Fibroblast of lung (primary cell): ENCODE measurements at regions not wholly inside any gene's neighbourhood (a gene's known extent, or its start where the extent isn't known, plus 50 kb on each side); places are given as distances from the start of the nearest gene placed in this dataset.

Experiments used
- DNase-seq, 2 donors: peaks; one replicate each; pipeline versions ENCODE4 v3.0.0 to v3.0.0-alpha.2; 2010; ENCODE audit warnings: low read depth in 2 of 2
- H2AFZ ChIP-seq: 2 replicates; pipeline ENCODE4 v1.5.1; 2012; ENCODE audit warnings: low read length, control low read depth, inconsistent platforms
- H3K27ac ChIP-seq: 2 replicates; pipeline ENCODE4 v1.5.1; 2011; ENCODE audit warnings: low read length, control low read depth; ENCODE audit not compliant: insufficient read depth
- H3K27me3 ChIP-seq: 2 replicates; pipeline ENCODE4 v1.5.1; 2011; ENCODE audit warnings: mild to moderate bottlenecking, low read length; ENCODE audit not compliant: control insufficient read depth, insufficient read depth
- H3K36me3 ChIP-seq: 2 replicates; pipeline ENCODE4 v1.5.1; 2011; ENCODE audit warnings: low read length; ENCODE audit not compliant: control insufficient read depth, insufficient read depth
- H3K4me1 ChIP-seq: 2 replicates; pipeline ENCODE4 v1.5.1; 2011; ENCODE audit warnings: low read length; ENCODE audit not compliant: control insufficient read depth, insufficient read depth; ENCODE audit errors: extremely low read depth
- H3K4me2 ChIP-seq: 2 replicates; pipeline ENCODE4 v1.5.1; 2011; ENCODE audit warnings: low read length, control low read depth; ENCODE audit not compliant: insufficient read depth; ENCODE audit errors: extremely low read depth
- H3K4me3 ChIP-seq, 4 experiments: fragments of 200-600 bp in 1 of 4; sonication (generic) in 1 of 4; replicated peaks in 1 of 4; 2 replicates each; pipeline ENCODE4 v1.5.1; 2011 to 2016; ENCODE audit warnings: low read length in 4 of 4, low read depth in 3 of 4, mild to moderate bottlenecking in 3 of 4, control low read depth in 2 of 4, inconsistent platforms in 1 of 4, mixed read lengths in 1 of 4; ENCODE audit not compliant: insufficient read depth in 1 of 4; ENCODE audit errors: control extremely low read depth in 1 of 4
- H3K79me2 ChIP-seq: 2 replicates; pipeline ENCODE4 v1.5.1; 2012; ENCODE audit warnings: mild to moderate bottlenecking, low read length, inconsistent platforms; ENCODE audit not compliant: control insufficient read depth, insufficient read depth
- H3K9ac ChIP-seq: 2 replicates; pipeline ENCODE4 v1.5.1; 2011; ENCODE audit warnings: mild to moderate bottlenecking, low read length, control low read depth; ENCODE audit not compliant: insufficient read depth
- H3K9me3 ChIP-seq: 2 replicates; pipeline ENCODE4 v1.5.1; 2012; ENCODE audit warnings: low read depth, low read length; ENCODE audit not compliant: control insufficient read depth, insufficient read depth
- H4K20me1 ChIP-seq: 2 replicates; pipeline ENCODE4 v1.5.1; 2011; ENCODE audit warnings: low read length; ENCODE audit not compliant: control insufficient read depth, insufficient read depth; ENCODE audit errors: extremely low read depth
- CTCF ChIP-seq, 2 donors: IDR thresholded peaks in 1 of 2; conservative IDR thresholded peaks in 1 of 2; 1 replicate in 1 of 2; 2 replicates in 1 of 2; pipeline ENCODE4 v1.5.1; 2011 to 2012; ENCODE audit warnings: low read length in 2 of 2, control low read depth in 1 of 2, inconsistent platforms in 1 of 2, low read depth in 1 of 2, mild to moderate bottlenecking in 1 of 2
- EZH2 ChIP-seq: IDR thresholded peaks from 2 replicates; pipeline ENCODE4 v1.5.1; 2012; ENCODE audit warnings: low read length, control low read depth, mild to moderate bottlenecking; ENCODE audit errors: missing control alignments

GRCh38 chr5:101897914-101898313, 398.2 kb downstream of the SLCO4C1 start:
- Histone ChIP-seq H3K9ac (no peak overlapping the region), H3K27me3 (no peaks in the 10 kb centered on the region), H3K4me2 (no peak overlapping the region), H4K20me1 (no peaks in the 10 kb centered on the region), H3K79me2 (no peaks in the 10 kb centered on the region), H2AFZ (no peak overlapping the region), H3K9me3 (no peaks in the 10 kb centered on the region), H3K27ac (no peak overlapping the region), H3K36me3 (no peaks in the 10 kb centered on the region), H3K4me3 (no peak overlapping the region), H3K4me1 (no peaks in the 10 kb centered on the region)
- no peak for TF ChIP-seq EZH2
- no peak for TF ChIP-seq CTCF (conservative IDR thresholded peaks at IDR 0.05 in 1 of 2, IDR thresholded peaks at IDR 0.05 in 1 of 2; ENCODE audit: low read depth in 1 of 2, low read length in 2 of 2)
- DNase-seq: no peak

GRCh38 chr5:101894985-101895384, 401.1 kb downstream of the SLCO4C1 start:
- TF ChIP-seq EZH2 (no peak), CTCF (conservative IDR thresholded peaks at IDR 0.05 in 1 of 2, IDR thresholded peaks at IDR 0.05 in 1 of 2; ENCODE audit: low read depth in 1 of 2, low read length in 2 of 2) (no peak)

GRCh38 chr5:101878190-101878589, 417.9 kb downstream of the SLCO4C1 start:
- H3K4me1 ChIP-seq: no peaks in the 10 kb centered on the region
- H3K36me3 ChIP-seq: no peaks in the 10 kb centered on the region
- DNase-seq: no peak
- no peak overlapping the region for H2AFZ ChIP-seq
- H3K27me3 ChIP-seq: no peaks in the 10 kb centered on the region
- H4K20me1 ChIP-seq: no peaks in the 10 kb centered on the region
- no peaks in the 10 kb centered on the region for H3K79me2 ChIP-seq
- no peak overlapping the region for H3K9ac ChIP-seq
- H3K4me2 ChIP-seq: no peak overlapping the region
- no peak overlapping the region for H3K27ac ChIP-seq
- no peak for TF ChIP-seq EZH2
- no peak for TF ChIP-seq CTCF (conservative IDR thresholded peaks at IDR 0.05 in 1 of 2, IDR thresholded peaks at IDR 0.05 in 1 of 2; ENCODE audit: low read depth in 1 of 2, low read length in 2 of 2)
- H3K9me3 ChIP-seq: no peaks in the 10 kb centered on the region
- no peak overlapping the region for H3K4me3 ChIP-seq

More at GRCh38 chr5:101894985-101895384, 401.1 kb downstream of the SLCO4C1 start:
- DNase-seq: no peak
- Histone ChIP-seq H3K9ac (no peak overlapping the region), H3K9me3 (no peaks in the 10 kb centered on the region), H3K79me2 (no peaks in the 10 kb centered on the region), H2AFZ (no peak overlapping the region), H3K27me3 (no peaks in the 10 kb centered on the region), H3K4me2 (no peak overlapping the region), H3K27ac (no peak overlapping the region), H3K4me3 (no peak overlapping the region), H3K4me1 (no peaks in the 10 kb centered on the region), H3K36me3 (no peaks in the 10 kb centered on the region), H4K20me1 (no peaks in the 10 kb centered on the region)
